Activated CD4-positive, alpha-beta T cell treated with anti-CD3 and anti-CD28 coated beads for 36 hours (primary cell): ENCODE measurements at regions not wholly inside any gene's neighbourhood (a gene's known extent, or its start where the extent isn't known, plus 50 kb on each side); places are given as distances from the start of the nearest gene placed in this dataset.
"Not testable (repeated sequence)": the region's sequence is repeated elsewhere in the genome, so short reads cannot be mapped to it uniquely, and the experiment has no call there.

Experiments
- ATAC-seq: fragments of 200-7000 bp; cut with Tn5 transposase; one replicate; pipeline ENCODE4 v1.10.0; 2021; ENCODE audit warnings: mild to moderate bottlenecking, moderate library complexity
- CTCF ChIA-PET: fragments of 350-600 bp; sonication (Branson Sonifier 250); formaldehyde crosslinking; loops from one replicate; lab custom pipeline; 2021; ENCODE audit warnings: antibody characterized with exemption; lab: Charles Lee
- POLR2A ChIA-PET: fragments of 350-600 bp; sonication (Branson Sonifier 250); formaldehyde crosslinking; loops from one replicate; lab custom pipeline; 2021; ENCODE audit warnings: antibody characterized with exemption, inconsistent platforms; lab: Charles Lee
- DNase-seq: peaks from one replicate; pipeline ENCODE4 v3.0.0-alpha.2; 2020
- H3K27ac Mint-ChIP-seq: one replicate; pipeline ENCODE4 v1.8.0; 2021; ENCODE audit warnings: mixed read lengths
- H3K27me3 Mint-ChIP-seq: one replicate; pipeline ENCODE4 v1.8.0; 2021; ENCODE audit warnings: mixed read lengths
- H3K36me3 Mint-ChIP-seq: one replicate; pipeline ENCODE4 v1.8.0; 2021; ENCODE audit warnings: low read depth, mixed read lengths
- H3K4me1 Mint-ChIP-seq: one replicate; pipeline ENCODE4 v1.8.0; 2021; ENCODE audit warnings: mixed read lengths
- H3K4me3 Mint-ChIP-seq: one replicate; pipeline ENCODE4 v1.8.0; 2021; ENCODE audit warnings: mild to moderate bottlenecking, moderate library complexity, mixed read lengths
- H3K9me3 Mint-ChIP-seq: one replicate; pipeline ENCODE4 v1.8.0; 2021; ENCODE audit warnings: low read depth, mixed read lengths
- intact Hi-C, 2 experiments: fragments of 100-400 bp; cut with DNase I in 1 of 2; cut with micrococcal nuclease in 1 of 2; formaldehyde crosslinking; loops; one replicate each; pipeline versions ENCODE4 v1.14.2 to v1.15.1; 2022 to 2024; cut with DNase I, micrococcal nuclease

GRCh38 chr21:27526451-27526850 lies 559.6 kb upstream of the ADAMTS5 start:
- Mint-ChIP-seq H3K27me3 (no peaks in the 10 kb centered on the region), H3K27ac (no peak overlapping the region), H3K4me1 (no peaks in the 10 kb centered on the region), H3K4me3 (no peak overlapping the region), H3K36me3 (no peaks in the 10 kb centered on the region), H3K9me3 (peaks cover 7% of the 10 kb centered on the region)
- ChIA-PET POLR2A (no interaction called here), CTCF (no interaction called here)
- ATAC-seq, result no peak
- no peak for DNase-seq
- intact Hi-C loops, result no loop called here

DNA sequence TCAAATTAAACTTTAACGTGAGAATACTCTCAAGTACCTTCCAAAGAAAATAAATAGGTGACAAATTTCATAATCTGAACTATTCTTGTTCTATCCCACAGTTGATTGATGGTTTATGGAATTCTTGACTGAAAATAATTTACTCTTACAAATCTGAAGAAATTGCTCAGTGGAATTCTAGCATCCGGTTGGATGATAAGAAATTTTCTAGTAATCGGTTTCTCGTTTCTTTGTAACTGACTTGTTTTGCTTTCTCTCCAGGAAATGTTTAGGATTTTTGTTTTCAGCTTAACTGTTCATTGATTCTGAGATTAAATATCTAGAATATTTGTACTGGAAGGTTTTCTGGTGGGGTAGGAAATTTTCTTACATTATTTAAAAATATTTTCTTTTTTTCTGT lies 558.9 kb upstream of the ADAMTS5 start:
- Mint-ChIP-seq H3K27ac (no peak overlapping the region), H3K4me1 (no peaks in the 10 kb centered on the region), H3K27me3 (no peaks in the 10 kb centered on the region), H3K4me3 (no peak overlapping the region), H3K36me3 (no peaks in the 10 kb centered on the region), H3K9me3 (peaks cover 8% of the 10 kb centered on the region)
- POLR2A ChIA-PET, result no interaction called here
- CTCF ChIA-PET, result no interaction called here
- no peak for ATAC-seq
- DNase-seq, result no peak
- intact Hi-C loops, result no loop called here

GRCh38 chr21:27519361-27519760 lies 552.5 kb upstream of the ADAMTS5 start:
- no peaks in the 10 kb centered on the region for H3K27me3 Mint-ChIP-seq
- ATAC-seq (no peak), DNase-seq (no peak)
- no peak overlapping the region for H3K27ac Mint-ChIP-seq
- no peaks in the 10 kb centered on the region for H3K4me1 Mint-ChIP-seq
- H3K4me3 Mint-ChIP-seq, result no peak overlapping the region
- ChIA-PET CTCF (no interaction called here), POLR2A (no interaction called here)
- H3K36me3 Mint-ChIP-seq, result no peaks in the 10 kb centered on the region
- intact Hi-C loops, result no loop called here
- peaks cover 10% of the 10 kb centered on the region for H3K9me3 Mint-ChIP-seq

- POLR2A ChIA-PET, result not testable (repeated sequence)
These were observed 550.3 kb upstream of the ADAMTS5 start for GRCh38 chr21:27517177-27517576.

DNA sequence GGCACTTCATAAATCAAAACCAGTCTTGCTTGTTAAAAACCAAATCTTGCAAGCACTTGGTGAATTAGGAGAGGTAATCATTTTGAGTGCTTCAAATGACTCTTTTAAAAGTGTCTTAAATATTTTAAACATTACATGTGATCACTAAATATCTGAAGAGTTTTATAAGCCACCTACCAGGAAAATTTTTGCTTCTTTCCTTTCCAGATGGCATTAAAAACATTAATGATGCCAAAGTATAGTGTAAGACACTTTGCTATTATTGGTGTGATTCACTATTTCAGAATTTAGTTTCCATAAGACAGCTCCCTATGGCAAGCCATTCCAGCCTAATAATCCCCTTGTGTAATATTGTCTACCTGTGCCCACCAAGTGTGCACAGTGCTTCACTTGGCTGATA lies 548.8 kb upstream of the ADAMTS5 start:
- H3K4me3 Mint-ChIP-seq, result no peak overlapping the region
- POLR2A ChIA-PET, result no interaction called here
- ATAC-seq, result no peak

More at GRCh38 chr21:27517177-27517576, 550.3 kb upstream of the ADAMTS5 start:
- H3K27me3 Mint-ChIP-seq, intact Hi-C loops, CTCF ChIA-PET, H3K9me3 Mint-ChIP-seq, H3K27ac Mint-ChIP-seq, H3K4me3 Mint-ChIP-seq, H3K4me1 Mint-ChIP-seq, DNase-seq, H3K36me3 Mint-ChIP-seq, ATAC-seq: not testable (repeated sequence)

GRCh38 chr21:27513825-27514224 lies 546.9 kb upstream of the ADAMTS5 start:
- no peaks in the 10 kb centered on the region for H3K36me3 Mint-ChIP-seq
- intact Hi-C loops, result no loop called here
- DNase-seq (no peak), ATAC-seq (no peak)
- H3K27ac Mint-ChIP-seq, result no peak overlapping the region
- peaks cover 2% of the 10 kb centered on the region for H3K9me3 Mint-ChIP-seq
- CTCF ChIA-PET, result no interaction called here
- H3K4me1 Mint-ChIP-seq, result no peaks in the 10 kb centered on the region
- no peak overlapping the region for H3K4me3 Mint-ChIP-seq
- H3K27me3 Mint-ChIP-seq, result no peaks in the 10 kb centered on the region
- POLR2A ChIA-PET, result no interaction called here

More for the DNA sequence above, 548.8 kb upstream of the ADAMTS5 start:
- H3K36me3 Mint-ChIP-seq, result no peaks in the 10 kb centered on the region
- no peak overlapping the region for H3K27ac Mint-ChIP-seq
- peaks cover 5% of the 10 kb centered on the region for H3K9me3 Mint-ChIP-seq
- CTCF ChIA-PET, result no interaction called here
- no peaks in the 10 kb centered on the region for H3K4me1 Mint-ChIP-seq
- intact Hi-C loops, result no loop called here
- no peak for DNase-seq
- no peaks in the 10 kb centered on the region for H3K27me3 Mint-ChIP-seq

GRCh38 chr21:27513016-27513415 lies 546.1 kb upstream of the ADAMTS5 start:
- intact Hi-C loops, result no loop called here
- H3K27me3 Mint-ChIP-seq, result no peaks in the 10 kb centered on the region
- no peak overlapping the region for H3K27ac Mint-ChIP-seq
- H3K9me3 Mint-ChIP-seq, result peaks cover 2% of the 10 kb centered on the region
- ChIA-PET POLR2A (no interaction called here), CTCF (no interaction called here)
- no peaks in the 10 kb centered on the region for H3K36me3 Mint-ChIP-seq
- DNase-seq (no peak), ATAC-seq (no peak)
- H3K4me1 Mint-ChIP-seq, result no peaks in the 10 kb centered on the region
- H3K4me3 Mint-ChIP-seq, result no peak overlapping the region

DNA sequence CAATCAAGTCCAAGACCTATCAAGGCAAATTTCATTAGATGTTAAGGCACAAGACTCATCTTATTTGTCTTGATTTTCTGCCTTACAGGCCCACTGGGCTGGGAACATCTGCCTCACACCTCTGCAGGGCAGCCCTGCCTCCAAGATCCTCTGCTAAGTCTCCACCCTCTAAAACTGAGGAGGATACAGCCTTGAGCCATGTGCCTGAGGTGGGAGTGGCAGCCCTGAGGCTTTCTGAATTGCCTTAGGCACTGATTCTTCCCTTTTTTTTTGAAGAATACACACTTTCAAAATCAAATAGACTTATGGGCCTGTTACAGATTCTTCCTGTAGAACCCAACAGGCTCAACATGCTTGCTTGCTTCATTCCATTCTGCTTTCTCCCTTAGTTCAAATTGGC lies 544.3 kb upstream of the ADAMTS5 start:
- H3K27ac Mint-ChIP-seq, result no peak overlapping the region
- H3K4me1 Mint-ChIP-seq, result no peaks in the 10 kb centered on the region
- H3K9me3 Mint-ChIP-seq, result no peaks in the 10 kb centered on the region
- no peaks in the 10 kb centered on the region for H3K36me3 Mint-ChIP-seq
- intact Hi-C loops, result no loop called here
- DNase-seq (no peak), ATAC-seq (no peak)
- no peaks in the 10 kb centered on the region for H3K27me3 Mint-ChIP-seq
- POLR2A ChIA-PET, result no interaction called here
- CTCF ChIA-PET, result no interaction called here
- H3K4me3 Mint-ChIP-seq, result no peak overlapping the region

- no peaks in the 10 kb centered on the region for H3K4me1 Mint-ChIP-seq
- no peak overlapping the region for H3K4me3 Mint-ChIP-seq
- no peak for ATAC-seq
- no peak overlapping the region for H3K27ac Mint-ChIP-seq
- H3K9me3 Mint-ChIP-seq, result no peaks in the 10 kb centered on the region
- no peak for DNase-seq
- H3K36me3 Mint-ChIP-seq, result no peaks in the 10 kb centered on the region
- intact Hi-C loops, result no loop called here
- ChIA-PET POLR2A (no interaction called here), CTCF (no interaction called here)
- H3K27me3 Mint-ChIP-seq, result no peaks in the 10 kb centered on the region
These were observed 540.8 kb upstream of the ADAMTS5 start for GRCh38 chr21:27507695-27508094.

GRCh38 chr21:27505516-27505915 lies 538.6 kb upstream of the ADAMTS5 start:
- ChIA-PET POLR2A (no interaction called here), CTCF (no interaction called here)
- Mint-ChIP-seq H3K4me1 (no peaks in the 10 kb centered on the region), H3K36me3 (no peaks in the 10 kb centered on the region), H3K4me3 (no peak overlapping the region), H3K27ac (no peak overlapping the region), H3K27me3 (no peaks in the 10 kb centered on the region), H3K9me3 (no peaks in the 10 kb centered on the region)
- DNase-seq (no peak), ATAC-seq (no peak)
- intact Hi-C loops, result no loop called here

DNA sequence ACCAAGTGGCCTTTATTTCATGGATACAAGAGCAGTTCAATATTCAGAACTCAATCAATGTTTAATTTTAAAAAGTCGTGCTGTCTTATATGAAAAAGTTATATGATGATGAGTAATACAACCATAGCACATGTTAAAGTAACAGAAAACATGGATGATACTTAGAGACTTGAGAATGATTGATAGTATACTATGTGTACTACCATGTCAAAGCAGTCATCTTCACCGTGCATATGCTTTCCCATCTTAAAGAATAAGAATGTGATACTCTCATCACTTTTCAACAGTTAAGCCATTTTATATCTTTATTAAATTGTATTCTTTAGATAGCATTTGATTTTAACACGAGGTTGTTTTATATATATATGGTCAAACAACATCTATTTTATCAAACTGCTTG lies 535.9 kb upstream of the ADAMTS5 start:
- Mint-ChIP-seq H3K36me3 (no peaks in the 10 kb centered on the region), H3K9me3 (no peaks in the 10 kb centered on the region), H3K4me3 (no peak overlapping the region), H3K4me1 (no peaks in the 10 kb centered on the region), H3K27me3 (no peaks in the 10 kb centered on the region), H3K27ac (no peak overlapping the region)
- no peak for DNase-seq
- intact Hi-C loops, result no loop called here
- ATAC-seq, result no peak
- POLR2A ChIA-PET, result no interaction called here
- CTCF ChIA-PET, result no interaction called here

DNA sequence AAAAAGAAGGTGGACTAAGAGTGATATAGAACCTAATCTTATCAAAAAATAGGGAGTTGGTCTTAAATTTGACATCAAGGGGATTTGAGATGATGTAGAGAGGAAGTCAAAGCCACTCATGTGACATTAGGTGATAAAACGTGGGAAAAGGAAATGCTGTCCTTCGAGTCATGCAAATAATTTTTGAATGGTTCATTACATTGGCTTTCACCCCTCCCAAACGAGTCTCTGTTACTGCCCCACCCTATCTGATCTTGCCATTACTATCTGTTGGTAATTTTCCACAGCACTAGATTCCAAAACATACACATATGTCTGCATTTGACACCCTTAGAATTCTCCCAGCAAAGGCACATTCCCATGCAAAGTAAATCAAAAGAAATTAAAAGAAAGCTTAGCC lies 531.1 kb upstream of the ADAMTS5 start:
- ATAC-seq (no peak), DNase-seq (no peak)
- CTCF ChIA-PET, result no interaction called here
- intact Hi-C loops, result no loop called here
- no peak overlapping the region for H3K4me3 Mint-ChIP-seq
- H3K9me3 Mint-ChIP-seq, result no peaks in the 10 kb centered on the region
- no peaks in the 10 kb centered on the region for H3K27me3 Mint-ChIP-seq
- H3K27ac Mint-ChIP-seq, result no peak overlapping the region
- no peaks in the 10 kb centered on the region for H3K4me1 Mint-ChIP-seq
- POLR2A ChIA-PET, result no interaction called here
- no peaks in the 10 kb centered on the region for H3K36me3 Mint-ChIP-seq

DNA sequence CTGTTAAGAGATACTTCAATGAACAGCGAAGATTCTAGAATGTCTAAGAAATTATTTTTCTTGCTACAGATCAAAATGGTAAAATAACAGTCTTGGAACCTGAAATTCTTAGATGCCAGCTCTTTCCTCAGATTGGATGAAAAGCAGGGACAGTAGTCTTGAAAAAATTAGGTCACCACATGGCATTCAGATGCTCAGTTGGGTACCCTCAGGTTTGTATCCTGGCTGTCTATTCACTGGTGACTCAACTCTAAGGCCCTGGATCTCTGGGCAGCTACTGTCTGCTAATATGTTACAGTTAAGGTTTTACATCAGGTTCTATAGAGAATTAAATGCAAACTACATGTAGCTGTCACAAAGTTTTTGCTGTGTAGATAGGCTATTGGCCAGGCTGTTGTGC lies 528.9 kb upstream of the ADAMTS5 start:
- no peak for DNase-seq
- Mint-ChIP-seq H3K4me3 (no peak overlapping the region), H3K9me3 (no peaks in the 10 kb centered on the region), H3K36me3 (no peaks in the 10 kb centered on the region), H3K27me3 (no peaks in the 10 kb centered on the region), H3K4me1 (no peaks in the 10 kb centered on the region), H3K27ac (no peak overlapping the region)
- ChIA-PET CTCF (no interaction called here), POLR2A (no interaction called here)
- intact Hi-C loops, result no loop called here
- ATAC-seq, result no peak
